ENCODE measurements at regions not wholly inside any gene's neighbourhood (a gene's known extent, or its start where the extent isn't known, plus 50 kb on each side); places are given as distances from the start of the nearest gene placed in this dataset.

GRCh38 chr1:4980211-4980610 is 325.8 kb downstream of the AJAP1 start:
- Histone ChIP-seq H3K4me3 (no peak overlapping the region), H3K36me3 (ENCODE audit: low read depth) (no peaks in the 10 kb centered on the region), H3K4me1 (ENCODE audit: low read depth) (no peaks in the 10 kb centered on the region), H3K9me3 (no peaks in the 10 kb centered on the region)
- TF ChIP-seq CTCF (IDR thresholded peaks at IDR 0.05) = no peak
- intact Hi-C loops (cut with DNase I, micrococcal nuclease) = no loop called here
- ATAC-seq = no peak
- DNase-seq = no peak

GRCh38 chr1:4978660-4979390 is 324.4 kb downstream of the AJAP1 start:
- DNase-seq (no peak), ATAC-seq (no peak)
- TF ChIP-seq CTCF (IDR thresholded peaks at IDR 0.05) = no peak
- Histone ChIP-seq H3K9me3 (no peaks in the 10 kb centered on the region), H3K4me1 (ENCODE audit: low read depth) (no peaks in the 10 kb centered on the region), H3K4me3 (no peak overlapping the region), H3K36me3 (ENCODE audit: low read depth) (no peaks in the 10 kb centered on the region)
- intact Hi-C loops (cut with DNase I, micrococcal nuclease) = no loop called here

- Histone ChIP-seq H3K36me3 (ENCODE audit: low read depth) (no peaks in the 10 kb centered on the region), H3K4me1 (ENCODE audit: low read depth) (no peaks in the 10 kb centered on the region), H3K4me3 (no peak overlapping the region), H3K9me3 (no peaks in the 10 kb centered on the region)
- no peak for TF ChIP-seq CTCF (IDR thresholded peaks at IDR 0.05)
- no peak for DNase-seq
- no peak for ATAC-seq
- intact Hi-C loops (cut with DNase I, micrococcal nuclease) = no loop called here
These were observed 323.3 kb downstream of the AJAP1 start for GRCh38 chr1:4977701-4978100.

GRCh38 chr1:4976859-4977440 is 322.5 kb downstream of the AJAP1 start:
- ATAC-seq (no peak), DNase-seq (no peak)
- no peaks in the 10 kb centered on the region for H3K4me1 ChIP-seq (ENCODE audit: low read depth)
- TF ChIP-seq CTCF (IDR thresholded peaks at IDR 0.05) = no peak
- no peaks in the 10 kb centered on the region for H3K9me3 ChIP-seq
- H3K36me3 ChIP-seq (ENCODE audit: low read depth) = no peaks in the 10 kb centered on the region
- intact Hi-C loops (cut with DNase I, micrococcal nuclease) = no loop called here
- H3K4me3 ChIP-seq = no peak overlapping the region

- Histone ChIP-seq H3K36me3 (ENCODE audit: low read depth) (no peaks in the 10 kb centered on the region), H3K4me3 (no peak overlapping the region), H3K4me1 (ENCODE audit: low read depth) (no peaks in the 10 kb centered on the region), H3K9me3 (no peaks in the 10 kb centered on the region)
- intact Hi-C loops (cut with DNase I, micrococcal nuclease) = no loop called here
- TF ChIP-seq CTCF (IDR thresholded peaks at IDR 0.05) = no peak
- ATAC-seq = no peak
- no peak for DNase-seq
These were observed 321.4 kb downstream of the AJAP1 start for GRCh38 chr1:4975856-4976255.

All from mucosa of descending colon (tissue), 3 donors.